Calu3 (cell line): ENCODE measurements at regions not wholly inside any gene's neighbourhood (a gene's known extent, or its start where the extent isn't known, plus 50 kb on each side); places are given as distances from the start of the nearest gene placed in this dataset.

Experiments
- BruUV-seq: library from RNA; stranded (reverse); fragments of 400-500 nt; replicated peaks from 2 replicates; lab custom pipeline; 2021; lab: Mats Ljungman, UMichigan
- CTCF ChIA-PET: fragments of 300-600 bp; sonication (Branson Sonifier 250); formaldehyde crosslinking; loops from one replicate; lab custom pipeline; 2022; ENCODE audit warnings: antibody characterized with exemption; lab: Charles Lee
- DNase-seq: peaks from one replicate; pipeline ENCODE4 v3.0.0; 2022
- H3K27ac Mint-ChIP-seq: one replicate; pipeline ENCODE4 v1.8.0; 2022; ENCODE audit warnings: mixed read lengths; ENCODE audit not compliant: unreplicated experiment
- H3K27me3 Mint-ChIP-seq: one replicate; pipeline ENCODE4 v1.8.0; 2022; ENCODE audit warnings: mixed read lengths; ENCODE audit not compliant: unreplicated experiment
- H3K36me3 Mint-ChIP-seq: one replicate; pipeline ENCODE4 v1.8.0; 2022; ENCODE audit warnings: mild to moderate bottlenecking, moderate library complexity, mixed read lengths; ENCODE audit not compliant: insufficient read depth, unreplicated experiment
- H3K4me1 Mint-ChIP-seq: one replicate; pipeline ENCODE4 v1.8.0; 2022; ENCODE audit warnings: mild to moderate bottlenecking, low read depth, mixed read lengths; ENCODE audit not compliant: unreplicated experiment
- H3K4me3 Mint-ChIP-seq: one replicate; pipeline ENCODE4 v1.8.0; 2022; ENCODE audit warnings: mild to moderate bottlenecking, low read depth, moderate library complexity, mixed read lengths; ENCODE audit not compliant: unreplicated experiment
- H3K9me3 Mint-ChIP-seq: one replicate; pipeline ENCODE4 v1.8.0; 2022; ENCODE audit warnings: low read depth, mixed read lengths; ENCODE audit not compliant: unreplicated experiment
- CTCF ChIP-seq: fragments of 200-600 bp; IDR thresholded peaks from one replicate; pipeline ENCODE4 v1.8.0; 2022; ENCODE audit warnings: antibody characterized with exemption; ENCODE audit not compliant: unreplicated experiment
- intact Hi-C: fragments of 100-400 bp; cut with micrococcal nuclease; formaldehyde crosslinking; loops from one replicate; pipeline ENCODE4 v1.10.0; 2022; ENCODE audit not compliant: unreplicated experiment

GRCh38 chr13:34842466-34842865 is 99.6 kb upstream of the NBEA start:
- CTCF ChIA-PET: no interaction called here
- Mint-ChIP-seq H3K27ac (no peak overlapping the region), H3K4me3 (no peak overlapping the region), H3K4me1 (peaks cover 5% of the 10 kb centered on the region), H3K36me3 (no peaks in the 10 kb centered on the region), H3K9me3 (no peaks in the 10 kb centered on the region), H3K27me3 (no peaks in the 10 kb centered on the region)
- intact Hi-C loops: no loop called here
- no peak for TF ChIP-seq CTCF
- no TSS peak for BruUV-seq
- no peak for DNase-seq

- CTCF ChIA-PET: interaction anchor here (0.6 kb wide), 1 partner anchor 14 kb away, joined by 3 read pairs; no protein-coding TSS in a partner anchor
- Mint-ChIP-seq H3K9me3 (no peaks in the 10 kb centered on the region), H3K27me3 (no peaks in the 10 kb centered on the region), H3K27ac (no peak overlapping the region), H3K36me3 (no peaks in the 10 kb centered on the region), H3K4me1 (peaks cover 19% of the 10 kb centered on the region), H3K4me3 (no peak overlapping the region)
- BruUV-seq: no TSS peak
- no peak for TF ChIP-seq CTCF
- peak; percentile 18 for DNase-seq
- intact Hi-C loops: no loop called here
These were observed 94.3 kb upstream of the NBEA start for GRCh38 chr13:34847766-34848165.

- no peaks in the 10 kb centered on the region for H3K27me3 Mint-ChIP-seq
- no peaks in the 10 kb centered on the region for H3K9me3 Mint-ChIP-seq
- H3K27ac Mint-ChIP-seq: no peak overlapping the region
- intact Hi-C loops: no loop called here
- peaks cover 29% of the 10 kb centered on the region for H3K4me1 Mint-ChIP-seq
- TF ChIP-seq CTCF: no peak
- no peak for DNase-seq
- no TSS peak for BruUV-seq
- no peaks in the 10 kb centered on the region for H3K36me3 Mint-ChIP-seq
- H3K4me3 Mint-ChIP-seq: no peak overlapping the region
- CTCF ChIA-PET: no interaction called here
These were observed 92.7 kb upstream of the NBEA start for GRCh38 chr13:34849406-34849805.

GRCh38 chr13:34853161-34853560 is 88.9 kb upstream of the NBEA start:
- Mint-ChIP-seq H3K9me3 (no peaks in the 10 kb centered on the region), H3K4me3 (no peak overlapping the region), H3K27ac (peak overlapping the region; percentile 83), H3K4me1 (peaks cover 33% of the 10 kb centered on the region), H3K36me3 (no peaks in the 10 kb centered on the region), H3K27me3 (no peaks in the 10 kb centered on the region)
- DNase-seq: peak; percentile 6
- CTCF ChIA-PET: no interaction called here
- TF ChIP-seq CTCF: no peak
- BruUV-seq: no TSS peak
- intact Hi-C loops: no loop called here
